Testis (tissue), 2 donors: ENCODE measurements at regions not wholly inside any gene's neighbourhood (a gene's known extent, or its start where the extent isn't known, plus 50 kb on each side); places are given as distances from the start of the nearest gene placed in this dataset.

Experiments
- DNase-seq: peaks from one replicate; pipeline ENCODE4 v3.0.0-alpha.2; 2019
- H3K27ac ChIP-seq, 2 donors: fragments of 200-600 bp; sonication (generic); one replicate each; pipeline ENCODE4 v1.5.1; 2019
- H3K27me3 ChIP-seq: fragments of 200-600 bp; sonication (generic); one replicate; pipeline ENCODE4 v1.5.1; 2019
- H3K36me3 ChIP-seq: fragments of 200-600 bp; sonication (generic); one replicate; pipeline ENCODE4 v1.5.1; 2017; ENCODE audit warnings: low read depth; ENCODE audit errors: missing control alignments
- H3K4me1 ChIP-seq: fragments of 200-600 bp; sonication (generic); one replicate; pipeline ENCODE4 v1.5.1; 2019
- H3K4me3 ChIP-seq, 2 donors: fragments of 200-600 bp; sonication (generic); one replicate each; pipeline ENCODE4 v1.5.1; 2017 to 2019
- H3K9me3 ChIP-seq: fragments of 200-600 bp; sonication (generic); one replicate; pipeline ENCODE4 v1.5.1; 2017
- POLR2A ChIP-seq: fragments of 450-650 bp; IDR thresholded peaks from one replicate; pipeline ENCODE4 v1.6.1; 2017; ENCODE audit warnings: antibody characterized with exemption, mild to moderate bottlenecking, moderate library complexity
- whole genome bisulfite sequencing, 2 donors: methylation state at CpG; one replicate each; pipeline ENCODE4 v1.1.5; 2018; 5-methylcytosine and 5-hydroxymethylcytosine counted together
- intact Hi-C: fragments of 100-400 bp; cut with DNase I; formaldehyde crosslinking; loops from one replicate; pipeline ENCODE4 v1.15.1; 2023; ENCODE audit warnings: low total_unique reads
- TF ChIP-seq, protein P1 (sequence below), 3 experiments: fragments of 450-650 bp in 2 of 3; fragments of 200-600 bp in 1 of 3; sonication (generic) in 1 of 3; IDR thresholded peaks; one replicate each; pipeline ENCODE4 v1.5.1; 2016 to 2019; ENCODE audit warnings: antibody characterized with exemption in 3 of 3, mild to moderate bottlenecking in 2 of 3, moderate library complexity in 1 of 3

DNA sequence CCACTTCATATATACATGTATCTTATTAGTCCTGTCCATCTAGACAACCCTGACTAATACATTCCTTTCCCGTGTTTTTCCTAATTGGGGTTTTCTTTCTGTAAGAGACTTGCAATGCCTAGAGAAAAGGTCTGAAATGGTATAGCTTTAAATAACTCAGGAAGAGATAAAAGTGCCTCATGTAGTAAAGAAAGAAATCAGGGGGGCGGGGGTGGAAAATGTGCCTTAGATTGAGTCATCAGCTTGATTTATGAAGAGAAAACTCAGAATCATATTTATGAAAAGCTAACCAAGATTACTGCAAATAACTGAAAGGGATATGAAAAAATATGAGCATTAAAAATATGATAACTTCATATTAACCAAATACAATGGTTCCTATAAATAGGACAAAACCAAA, 345.8 kb upstream of the CHRM3 start:
- H3K9me3 ChIP-seq, result no peaks in the 10 kb centered on the region
- no peak for TF ChIP-seq POLR2A
- WGBS, 2 donors, result 55 to 59% methylated on average over 2 of the region's 2 CpGs
- no peaks in the 10 kb centered on the region for H3K36me3 ChIP-seq
- H3K27ac ChIP-seq, result no peak overlapping the region
- H3K27me3 ChIP-seq, result no peaks in the 10 kb centered on the region
- H3K4me3 ChIP-seq, result no peak overlapping the region
- DNase-seq, result no peak
- H3K4me1 ChIP-seq, result no peaks in the 10 kb centered on the region
- intact Hi-C loops, result no loop called here

DNA sequence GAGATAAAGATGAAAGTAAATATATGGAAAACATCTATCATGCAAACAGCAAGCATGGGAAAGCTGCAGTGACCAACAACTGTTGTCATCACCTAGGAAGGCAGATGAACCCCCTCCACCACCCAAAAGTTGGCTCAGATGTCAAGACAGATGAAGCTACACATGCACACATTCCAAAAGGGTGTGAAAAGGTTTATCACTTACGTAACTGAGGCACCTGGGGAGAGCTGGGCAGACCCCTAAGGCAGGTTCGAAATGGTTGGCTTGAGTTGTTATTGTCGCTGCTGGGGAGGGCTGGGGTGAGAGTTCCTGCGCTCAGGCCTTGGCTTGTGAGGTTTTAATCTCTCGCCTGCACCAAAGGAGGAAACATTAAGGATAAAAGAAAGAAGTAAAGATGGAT, 355.1 kb upstream of the CHRM3 start:
- Histone ChIP-seq H3K9me3 (no peaks in the 10 kb centered on the region), H3K27me3 (no peaks in the 10 kb centered on the region), H3K36me3 (no peaks in the 10 kb centered on the region), H3K4me1 (no peaks in the 10 kb centered on the region), H3K4me3 (no peak overlapping the region), H3K27ac (no peak overlapping the region)
- intact Hi-C loops, result no loop called here
- WGBS, 2 donors, result 90 to 98% methylated on average over 5 of the region's 5 CpGs
- TF ChIP-seq, protein P1, sequence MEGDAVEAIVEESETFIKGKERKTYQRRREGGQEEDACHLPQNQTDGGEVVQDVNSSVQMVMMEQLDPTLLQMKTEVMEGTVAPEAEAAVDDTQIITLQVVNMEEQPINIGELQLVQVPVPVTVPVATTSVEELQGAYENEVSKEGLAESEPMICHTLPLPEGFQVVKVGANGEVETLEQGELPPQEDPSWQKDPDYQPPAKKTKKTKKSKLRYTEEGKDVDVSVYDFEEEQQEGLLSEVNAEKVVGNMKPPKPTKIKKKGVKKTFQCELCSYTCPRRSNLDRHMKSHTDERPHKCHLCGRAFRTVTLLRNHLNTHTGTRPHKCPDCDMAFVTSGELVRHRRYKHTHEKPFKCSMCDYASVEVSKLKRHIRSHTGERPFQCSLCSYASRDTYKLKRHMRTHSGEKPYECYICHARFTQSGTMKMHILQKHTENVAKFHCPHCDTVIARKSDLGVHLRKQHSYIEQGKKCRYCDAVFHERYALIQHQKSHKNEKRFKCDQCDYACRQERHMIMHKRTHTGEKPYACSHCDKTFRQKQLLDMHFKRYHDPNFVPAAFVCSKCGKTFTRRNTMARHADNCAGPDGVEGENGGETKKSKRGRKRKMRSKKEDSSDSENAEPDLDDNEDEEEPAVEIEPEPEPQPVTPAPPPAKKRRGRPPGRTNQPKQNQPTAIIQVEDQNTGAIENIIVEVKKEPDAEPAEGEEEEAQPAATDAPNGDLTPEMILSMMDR (IDR thresholded peaks at IDR 0.05), result no peak
- TF ChIP-seq POLR2A, result no peak
- no peak for DNase-seq

DNA sequence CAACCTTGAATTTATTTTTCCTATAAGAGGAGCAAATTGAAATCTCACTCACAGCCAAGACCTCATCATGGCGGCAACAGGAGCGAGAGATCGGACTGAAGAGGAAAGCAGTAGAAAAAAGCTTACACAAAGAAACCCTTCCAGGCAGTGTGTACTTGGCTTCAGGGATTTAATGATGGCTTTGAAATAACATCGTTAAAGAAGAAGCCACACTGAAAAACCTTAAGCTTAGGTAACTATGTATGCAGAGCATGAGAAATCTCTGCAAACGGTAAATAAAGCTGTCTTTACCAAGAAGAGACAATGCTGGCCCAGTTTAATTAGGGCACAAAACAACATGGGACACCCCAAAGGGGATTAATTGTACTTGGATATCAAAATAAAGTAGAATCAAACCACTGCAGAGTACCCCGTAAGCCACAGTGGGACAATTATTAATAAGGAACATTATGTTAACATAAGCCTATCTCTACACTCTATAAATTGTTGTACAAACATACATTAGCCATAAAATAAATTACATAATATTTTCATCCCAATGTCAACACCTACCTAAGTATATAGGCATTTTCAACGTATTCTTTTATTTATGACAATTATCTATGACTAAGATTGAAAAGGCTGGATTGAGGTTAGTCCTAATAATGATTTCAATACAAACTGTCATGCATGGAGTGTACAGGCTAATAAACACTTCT, 360.2 kb upstream of the CHRM3 start:
- no peak for DNase-seq
- Histone ChIP-seq H3K36me3 (no peaks in the 10 kb centered on the region), H3K4me3 (no peak overlapping the region), H3K9me3 (no peaks in the 10 kb centered on the region), H3K27me3 (no peaks in the 10 kb centered on the region), H3K4me1 (no peaks in the 10 kb centered on the region), H3K27ac (no peak overlapping the region)
- intact Hi-C loops, result no loop called here
- 48 to 53% methylated on average over 7 of the region's 7 CpGs for WGBS, 2 donors
- no peak for TF ChIP-seq POLR2A
- TF ChIP-seq, protein P1 (IDR thresholded peaks at IDR 0.05), result no peak

DNA sequence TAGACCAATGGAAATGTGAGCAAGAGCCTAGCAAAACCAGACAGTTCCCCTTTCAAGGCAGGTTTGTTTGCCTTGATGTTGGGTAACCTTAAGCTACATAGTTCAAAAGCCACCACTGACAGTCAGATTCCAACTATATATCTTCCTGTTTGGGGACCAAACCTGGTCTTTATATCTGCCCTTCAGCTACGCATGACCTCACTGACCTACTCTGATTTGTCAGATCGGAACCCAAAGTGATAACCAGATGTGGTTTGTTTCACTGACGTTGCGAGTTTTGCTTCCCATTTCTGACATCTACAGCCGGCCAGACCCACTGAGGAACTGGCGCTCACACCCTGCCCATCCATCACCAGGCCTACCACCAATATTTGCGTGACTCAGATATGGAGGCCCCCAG, 361.1 kb upstream of the CHRM3 start:
- H3K4me1 ChIP-seq, result no peaks in the 10 kb centered on the region
- H3K9me3 ChIP-seq, result no peaks in the 10 kb centered on the region
- no peak overlapping the region for H3K4me3 ChIP-seq
- TF ChIP-seq, protein P1 (IDR thresholded peaks at IDR 0.05), result no peak
- TF ChIP-seq POLR2A, result no peak
- 66 to 84% methylated on average over 7 of the region's 7 CpGs for WGBS, 2 donors
- H3K27me3 ChIP-seq, result no peaks in the 10 kb centered on the region
- no peak overlapping the region for H3K27ac ChIP-seq
- DNase-seq, result no peak
- intact Hi-C loops, result no loop called here
- no peaks in the 10 kb centered on the region for H3K36me3 ChIP-seq

DNA sequence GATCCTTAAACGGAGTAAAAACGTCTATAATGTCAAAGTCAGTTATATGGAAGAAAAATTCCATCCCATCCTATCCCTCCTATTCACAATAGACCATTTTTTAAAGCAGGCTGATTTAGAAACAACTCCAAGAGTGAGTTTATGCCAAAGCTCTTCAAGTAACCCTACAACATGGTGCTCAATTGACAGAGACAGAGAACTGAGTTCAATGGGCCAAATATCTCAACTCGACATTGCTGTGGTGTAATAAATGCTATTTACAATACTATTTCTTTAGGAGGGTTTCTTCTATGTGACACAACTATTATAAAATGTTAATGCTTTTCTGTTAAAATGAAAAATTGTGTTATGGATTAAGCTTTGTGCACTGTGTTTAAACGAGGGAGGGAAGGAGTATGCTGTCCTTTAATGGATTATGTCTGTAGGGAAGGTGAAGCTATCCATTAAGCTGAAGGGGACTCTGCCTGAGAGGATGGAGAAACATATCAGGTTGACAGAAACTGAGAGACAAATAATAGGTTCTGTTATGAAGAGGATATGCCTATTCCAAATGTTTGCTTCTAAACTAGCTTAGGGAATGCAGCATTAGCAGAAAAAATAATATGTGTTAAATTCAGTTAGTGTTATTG, 362.5 kb upstream of the CHRM3 start:
- TF ChIP-seq, protein P1 (IDR thresholded peaks at IDR 0.05), result no peak
- no peak for TF ChIP-seq POLR2A
- no peak for DNase-seq
- intact Hi-C loops, result no loop called here
- Histone ChIP-seq H3K4me3 (no peak overlapping the region), H3K4me1 (no peaks in the 10 kb centered on the region), H3K9me3 (no peaks in the 10 kb centered on the region), H3K27me3 (no peaks in the 10 kb centered on the region), H3K27ac (no peak overlapping the region), H3K36me3 (no peaks in the 10 kb centered on the region)
- WGBS, 2 donors, result 62 to 63% methylated on average over 4 of the region's 4 CpGs
